SH-SY5Y (cell line): ENCODE measurements at regions not wholly inside any gene's neighbourhood (a gene's known extent, or its start where the extent isn't known, plus 50 kb on each side); places are given as distances from the start of the nearest gene placed in this dataset.

Experiments used
- GATA2 ChIP-seq: IDR thresholded peaks from 2 replicates; pipeline ENCODE4 v1.6.1; 2011; ENCODE audit warnings: mild to moderate bottlenecking, low read depth, low read length
- GATA3 ChIP-seq: IDR thresholded peaks from 2 replicates; pipeline ENCODE4 v1.6.1; 2011; ENCODE audit warnings: low read depth, mild to moderate bottlenecking, low read length, moderate library complexity

- TF ChIP-seq GATA2 (no peak), GATA3 (no peak)
Measured at GRCh38 chr3:147267434-147267833, 138.9 kb downstream of the ZIC4 start.
